GM10248 (cell line): ENCODE measurements at regions not wholly inside any gene's neighbourhood (a gene's known extent, or its start where the extent isn't known, plus 50 kb on each side); places are given as distances from the start of the nearest gene placed in this dataset.
"Not testable (repeated sequence)": the region's sequence is repeated elsewhere in the genome, so short reads cannot be mapped to it uniquely, and the experiment has no call there.

Source experiments
- CTCF ChIA-PET: fragments of 300-600 bp; sonication (Branson Sonifier 250); formaldehyde crosslinking; extraction: SDS; loops from one replicate; lab custom pipeline; 2021; ENCODE audit warnings: antibody characterized with exemption; lab: Yijun Ruan, JAX
- POLR2A ChIA-PET: fragments of 350-650 bp; sonication (Branson Sonifier 250); formaldehyde crosslinking; extraction: SDS; loops from one replicate; lab custom pipeline; 2020; ENCODE audit warnings: antibody characterized with exemption; lab: Yijun Ruan, JAX
- DNase-seq: peaks from one replicate; pipeline ENCODE4 v3.0.0; 2012; ENCODE audit errors: extremely low spot score
- TF ChIP-seq, protein P1 (sequence below): IDR thresholded peaks from 2 replicates; pipeline ENCODE4 v1.5.1; 2012; ENCODE audit warnings: mild to moderate bottlenecking, low read depth; ENCODE audit errors: extremely low read depth, missing control alignments, control extremely low read depth

DNA sequence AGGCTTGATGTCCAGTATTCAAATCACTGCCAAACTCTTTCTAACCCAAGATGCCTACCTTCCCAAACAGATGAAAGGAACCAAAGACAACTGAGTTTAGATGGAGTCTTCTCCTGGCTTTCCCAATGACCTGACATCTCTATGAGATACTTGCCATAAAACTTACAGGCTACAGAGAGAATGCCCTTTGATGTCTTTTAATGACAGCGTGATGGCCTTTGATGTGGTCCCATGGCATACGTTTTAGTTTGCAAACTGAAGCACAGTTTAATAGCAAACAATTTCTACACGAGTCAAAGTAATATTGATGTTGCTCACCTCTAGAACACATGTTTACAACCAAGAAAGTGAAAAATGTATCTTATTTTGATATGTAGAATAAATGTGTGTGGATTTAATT, 73.2 kb downstream of the ZIC4 start:
- TF ChIP-seq, protein P1, sequence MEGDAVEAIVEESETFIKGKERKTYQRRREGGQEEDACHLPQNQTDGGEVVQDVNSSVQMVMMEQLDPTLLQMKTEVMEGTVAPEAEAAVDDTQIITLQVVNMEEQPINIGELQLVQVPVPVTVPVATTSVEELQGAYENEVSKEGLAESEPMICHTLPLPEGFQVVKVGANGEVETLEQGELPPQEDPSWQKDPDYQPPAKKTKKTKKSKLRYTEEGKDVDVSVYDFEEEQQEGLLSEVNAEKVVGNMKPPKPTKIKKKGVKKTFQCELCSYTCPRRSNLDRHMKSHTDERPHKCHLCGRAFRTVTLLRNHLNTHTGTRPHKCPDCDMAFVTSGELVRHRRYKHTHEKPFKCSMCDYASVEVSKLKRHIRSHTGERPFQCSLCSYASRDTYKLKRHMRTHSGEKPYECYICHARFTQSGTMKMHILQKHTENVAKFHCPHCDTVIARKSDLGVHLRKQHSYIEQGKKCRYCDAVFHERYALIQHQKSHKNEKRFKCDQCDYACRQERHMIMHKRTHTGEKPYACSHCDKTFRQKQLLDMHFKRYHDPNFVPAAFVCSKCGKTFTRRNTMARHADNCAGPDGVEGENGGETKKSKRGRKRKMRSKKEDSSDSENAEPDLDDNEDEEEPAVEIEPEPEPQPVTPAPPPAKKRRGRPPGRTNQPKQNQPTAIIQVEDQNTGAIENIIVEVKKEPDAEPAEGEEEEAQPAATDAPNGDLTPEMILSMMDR = no peak
- CTCF ChIA-PET = no interaction called here
- DNase-seq = no peak
- POLR2A ChIA-PET = no interaction called here

DNA sequence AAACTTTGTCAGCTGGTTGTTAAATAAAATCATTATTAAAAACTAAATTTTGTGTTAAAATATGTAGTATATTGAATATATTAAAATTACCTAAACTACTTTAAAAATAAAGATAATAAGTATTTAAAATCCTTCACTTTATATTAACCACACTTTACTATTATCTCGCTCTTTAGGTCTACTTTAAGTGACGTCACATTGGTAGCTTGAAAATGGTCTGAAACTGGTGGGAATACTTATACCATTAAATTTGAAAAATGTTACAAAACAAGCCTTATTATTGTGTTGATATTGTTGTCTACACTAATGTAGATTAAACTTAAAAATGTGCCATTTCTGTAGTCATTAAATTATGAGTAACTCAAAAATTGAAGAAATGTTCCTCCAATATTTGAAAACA, 77.6 kb downstream of the ZIC4 start:
- TF ChIP-seq, protein P1 = no peak
- DNase-seq = no peak
- CTCF ChIA-PET = no interaction called here
- POLR2A ChIA-PET = no interaction called here

- TF ChIP-seq, protein P1 = no peak
- POLR2A ChIA-PET = no interaction called here
- DNase-seq = no peak
- CTCF ChIA-PET = no interaction called here
Measured at GRCh38 chr3:147324356-147324755, 82.0 kb downstream of the ZIC4 start.

GRCh38 chr3:147318900-147319299, 87.4 kb downstream of the ZIC4 start:
- TF ChIP-seq, protein P1 = no peak
- POLR2A ChIA-PET = no interaction called here
- CTCF ChIA-PET = no interaction called here
- no peak for DNase-seq

GRCh38 chr3:147317080-147317479, 89.3 kb downstream of the ZIC4 start:
- DNase-seq, POLR2A ChIA-PET: not testable (repeated sequence)
- CTCF ChIA-PET = interaction anchor here (1.1 kb wide), 1 partner anchor 9 kb away, joined by 4 read pairs; no protein-coding TSS in a partner anchor

DNA sequence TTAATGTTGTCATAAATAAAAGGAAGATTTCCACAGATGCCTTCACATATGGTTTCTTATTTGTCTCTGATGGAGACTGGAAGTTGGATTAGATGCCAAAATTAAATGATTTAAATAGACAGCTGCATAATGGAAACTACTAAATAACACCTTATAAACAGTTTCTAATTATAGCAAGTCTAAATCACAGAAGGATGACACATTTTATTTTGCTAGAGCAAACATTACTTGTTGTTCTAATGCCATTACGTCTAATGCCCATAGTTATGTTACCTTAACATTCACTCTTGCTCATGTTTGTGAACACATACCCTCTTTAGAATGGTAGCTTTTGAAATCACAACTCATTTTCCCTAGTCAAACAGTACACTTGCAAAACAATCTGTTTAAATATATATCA, 92.8 kb downstream of the ZIC4 start:
- POLR2A ChIA-PET = no interaction called here
- CTCF ChIA-PET = interaction anchor here (0.9 kb wide), 1 partner anchor 11 kb away, joined by 4 read pairs; no protein-coding TSS in a partner anchor
- DNase-seq = no peak
- TF ChIP-seq, protein P1 = no peak

DNA sequence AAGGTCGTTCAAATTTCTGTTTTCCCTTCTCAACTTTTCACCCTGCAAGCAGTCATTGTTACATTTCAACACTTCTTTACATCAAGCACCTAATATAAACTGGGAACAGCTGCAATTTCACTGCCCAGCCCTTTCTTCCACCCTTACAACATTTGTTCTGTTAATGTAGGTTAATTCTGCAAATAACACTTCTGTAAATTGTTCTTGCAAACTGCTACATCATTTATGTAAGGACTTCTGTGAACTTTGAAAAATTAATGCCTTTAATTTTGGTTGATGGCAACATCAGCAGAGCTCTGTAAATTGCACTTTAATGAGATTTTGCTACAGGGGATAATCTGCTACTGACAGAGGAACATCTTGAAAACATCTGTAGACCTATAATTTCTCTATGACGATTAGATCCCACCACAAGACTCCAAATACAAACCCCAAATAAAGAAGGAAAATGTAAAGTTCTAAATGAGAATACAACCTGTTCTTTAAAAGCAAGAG, 93.5 kb downstream of the ZIC4 start:
- POLR2A ChIA-PET = no interaction called here
- CTCF ChIA-PET = interaction anchor here (0.9 kb wide), 1 partner anchor 10 kb away, joined by 4 read pairs; no protein-coding TSS in a partner anchor
- TF ChIP-seq, protein P1 = no peak
- DNase-seq = no peak
